GM12892 (cell line): ENCODE measurements at regions not wholly inside any gene's neighbourhood (a gene's known extent, or its start where the extent isn't known, plus 50 kb on each side); places are given as distances from the start of the nearest gene placed in this dataset.

Experiments
- POLR2A ChIP-seq: IDR thresholded peaks from 2 replicates; pipeline ENCODE4 v1.6.1; 2011; ENCODE audit warnings: low read depth, low read length, control low read depth
- POLR2AphosphoS5 ChIP-seq: IDR thresholded peaks from 2 replicates; pipeline ENCODE4 v1.6.1; 2011; ENCODE audit warnings: low read depth, low read length, control low read depth
- TAF1 ChIP-seq: IDR thresholded peaks from 2 replicates; pipeline ENCODE4 v1.6.1; 2011; ENCODE audit warnings: low read depth, mild to moderate bottlenecking, control low read depth, low read length, borderline replicate concordance

GRCh38 chr1:78831731-78832360, 174.7 kb downstream of the ADGRL4 start:
- TF ChIP-seq POLR2A, result no peak
- no peak for TF ChIP-seq POLR2AphosphoS5
- no peak for TF ChIP-seq TAF1
